ENCODE measurements at regions not wholly inside any gene's neighbourhood (a gene's known extent, or its start where the extent isn't known, plus 50 kb on each side); places are given as distances from the start of the nearest gene placed in this dataset.

GRCh38 chr7:84820481-84820880 is 366.4 kb downstream of the SEMA3D start:
- no peak overlapping the region for H3K4me3 ChIP-seq (ENCODE audit: low read depth, low read length)
- no peak for TF ChIP-seq CTCF (IDR thresholded peaks at IDR 0.05; ENCODE audit: borderline replicate concordance, insufficient read depth, low read depth, low read length)

- no peak overlapping the region for H3K4me3 ChIP-seq (ENCODE audit: low read depth, low read length)
- no peak for TF ChIP-seq CTCF (IDR thresholded peaks at IDR 0.05; ENCODE audit: borderline replicate concordance, insufficient read depth, low read depth, low read length)
These were observed 369.8 kb downstream of the SEMA3D start for GRCh38 chr7:84817016-84817415.

- no peak for TF ChIP-seq CTCF (IDR thresholded peaks at IDR 0.05; ENCODE audit: borderline replicate concordance, insufficient read depth, low read depth, low read length)
These were observed 373.5 kb downstream of the SEMA3D start for GRCh38 chr7:84813376-84813775.

GRCh38 chr7:84812021-84812420 is 374.8 kb downstream of the SEMA3D start:
- H3K4me3 ChIP-seq (ENCODE audit: low read depth, low read length), result no peak overlapping the region
- no peak for TF ChIP-seq CTCF (IDR thresholded peaks at IDR 0.05; ENCODE audit: borderline replicate concordance, insufficient read depth, low read depth, low read length)

More at GRCh38 chr7:84813376-84813775, 373.5 kb downstream of the SEMA3D start:
- no peak overlapping the region for H3K4me3 ChIP-seq (ENCODE audit: low read depth, low read length)

- no peak for TF ChIP-seq CTCF (IDR thresholded peaks at IDR 0.05; ENCODE audit: borderline replicate concordance, insufficient read depth, low read depth, low read length)
- no peak overlapping the region for H3K4me3 ChIP-seq (ENCODE audit: low read depth, low read length)
These were observed 375.5 kb downstream of the SEMA3D start for GRCh38 chr7:84811362-84811761.

GRCh38 chr7:84809877-84810276 is 377.0 kb downstream of the SEMA3D start:
- no peak overlapping the region for H3K4me3 ChIP-seq (ENCODE audit: low read depth, low read length)
- no peak for TF ChIP-seq CTCF (IDR thresholded peaks at IDR 0.05; ENCODE audit: borderline replicate concordance, insufficient read depth, low read depth, low read length)

GRCh38 chr7:84803979-84804378 is 382.9 kb downstream of the SEMA3D start:
- H3K4me3 ChIP-seq (ENCODE audit: low read depth, low read length), result no peak overlapping the region
- no peak for TF ChIP-seq CTCF (IDR thresholded peaks at IDR 0.05; ENCODE audit: borderline replicate concordance, insufficient read depth, low read depth, low read length)

Data from GM12875 (cell line).